Nephron progenitor cell (in vitro differentiated cells): ENCODE measurements at regions not wholly inside any gene's neighbourhood (a gene's known extent, or its start where the extent isn't known, plus 50 kb on each side); places are given as distances from the start of the nearest gene placed in this dataset.
"Not testable (repeated sequence)": the region's sequence is repeated elsewhere in the genome, so short reads cannot be mapped to it uniquely, and the experiment has no call there.

Experiments
- DNase-seq: peaks from one replicate; pipeline ENCODE4 v3.0.0; 2021
- H3K27ac Mint-ChIP-seq: 2 replicates; pipeline ENCODE4 v1.8.0; 2021; ENCODE audit warnings: mild to moderate bottlenecking, moderate library complexity, mixed read lengths
- H3K27me3 Mint-ChIP-seq: 2 replicates; pipeline ENCODE4 v1.8.0; 2021; ENCODE audit warnings: mild to moderate bottlenecking, low read depth, mixed read lengths; ENCODE audit not compliant: poor library complexity
- H3K36me3 Mint-ChIP-seq: 2 replicates; pipeline ENCODE4 v1.8.0; 2021; ENCODE audit warnings: low read depth, mixed read lengths
- H3K4me1 Mint-ChIP-seq: 2 replicates; pipeline ENCODE4 v1.8.0; 2021; ENCODE audit warnings: mixed read lengths
- H3K4me3 Mint-ChIP-seq: 2 replicates; pipeline ENCODE4 v1.8.0; 2021; ENCODE audit warnings: mild to moderate bottlenecking, moderate library complexity, mixed read lengths
- H3K9me3 Mint-ChIP-seq: 2 replicates; pipeline ENCODE4 v1.8.0; 2021; ENCODE audit warnings: mild to moderate bottlenecking, moderate library complexity, mixed read lengths
- TF ChIP-seq, protein P1 (sequence below): fragments of 200-600 bp; sonication (generic); IDR thresholded peaks from 2 replicates; pipeline ENCODE4 v1.5.0; 2021; ENCODE audit warnings: antibody characterized with exemption

DNA sequence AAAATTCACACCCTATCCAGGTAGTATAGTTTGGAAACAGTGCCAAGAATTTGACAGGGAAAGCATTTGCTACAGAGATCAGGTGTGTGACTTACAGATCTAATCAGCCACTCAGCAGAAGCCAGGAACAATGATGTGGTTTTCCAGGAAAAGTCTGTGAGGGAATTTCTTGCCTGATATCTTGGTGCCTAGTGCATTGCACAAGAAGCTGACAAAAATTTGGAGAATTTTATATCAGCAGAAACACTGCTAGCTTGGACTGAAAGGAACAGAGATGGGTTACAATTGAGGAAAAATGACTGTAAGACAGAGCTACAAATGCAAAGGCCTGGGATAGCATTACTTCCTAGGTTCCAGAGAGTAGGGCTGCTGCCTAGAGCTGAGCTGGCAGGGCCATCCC lies 658.1 kb upstream of the CHD1 start:
- Mint-ChIP-seq H3K9me3 (no peaks in the 10 kb centered on the region), H3K27ac (no peak overlapping the region), H3K36me3 (no peaks in the 10 kb centered on the region), H3K4me1 (no peaks in the 10 kb centered on the region), H3K4me3 (no peak overlapping the region), H3K27me3 (peaks cover 3% of the 10 kb centered on the region)
- TF ChIP-seq, protein P1, sequence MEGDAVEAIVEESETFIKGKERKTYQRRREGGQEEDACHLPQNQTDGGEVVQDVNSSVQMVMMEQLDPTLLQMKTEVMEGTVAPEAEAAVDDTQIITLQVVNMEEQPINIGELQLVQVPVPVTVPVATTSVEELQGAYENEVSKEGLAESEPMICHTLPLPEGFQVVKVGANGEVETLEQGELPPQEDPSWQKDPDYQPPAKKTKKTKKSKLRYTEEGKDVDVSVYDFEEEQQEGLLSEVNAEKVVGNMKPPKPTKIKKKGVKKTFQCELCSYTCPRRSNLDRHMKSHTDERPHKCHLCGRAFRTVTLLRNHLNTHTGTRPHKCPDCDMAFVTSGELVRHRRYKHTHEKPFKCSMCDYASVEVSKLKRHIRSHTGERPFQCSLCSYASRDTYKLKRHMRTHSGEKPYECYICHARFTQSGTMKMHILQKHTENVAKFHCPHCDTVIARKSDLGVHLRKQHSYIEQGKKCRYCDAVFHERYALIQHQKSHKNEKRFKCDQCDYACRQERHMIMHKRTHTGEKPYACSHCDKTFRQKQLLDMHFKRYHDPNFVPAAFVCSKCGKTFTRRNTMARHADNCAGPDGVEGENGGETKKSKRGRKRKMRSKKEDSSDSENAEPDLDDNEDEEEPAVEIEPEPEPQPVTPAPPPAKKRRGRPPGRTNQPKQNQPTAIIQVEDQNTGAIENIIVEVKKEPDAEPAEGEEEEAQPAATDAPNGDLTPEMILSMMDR, result no peak
- no peak for DNase-seq

DNA sequence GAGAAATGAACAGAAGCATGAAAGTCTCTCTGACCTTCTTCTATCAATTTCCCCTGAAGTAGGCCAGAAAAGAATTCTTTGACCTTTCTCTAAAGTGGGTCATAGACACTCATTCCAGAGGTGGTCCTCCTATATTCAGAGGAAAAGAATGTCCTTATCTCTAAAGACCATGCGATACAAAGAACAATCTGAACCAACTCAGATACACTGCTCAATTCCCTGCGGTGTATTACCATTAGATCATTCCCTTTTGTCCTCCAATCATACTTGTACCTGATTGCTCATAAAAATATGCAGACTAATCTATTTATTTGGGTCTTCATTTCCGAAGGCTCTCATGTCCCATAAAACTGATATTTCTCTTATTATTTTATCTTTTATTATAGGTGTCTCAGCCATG lies 652.4 kb upstream of the CHD1 start:
- H3K4me3 Mint-ChIP-seq, H3K36me3 Mint-ChIP-seq, H3K27ac Mint-ChIP-seq, H3K4me1 Mint-ChIP-seq, DNase-seq, H3K27me3 Mint-ChIP-seq, H3K9me3 Mint-ChIP-seq: not testable (repeated sequence)

DNA sequence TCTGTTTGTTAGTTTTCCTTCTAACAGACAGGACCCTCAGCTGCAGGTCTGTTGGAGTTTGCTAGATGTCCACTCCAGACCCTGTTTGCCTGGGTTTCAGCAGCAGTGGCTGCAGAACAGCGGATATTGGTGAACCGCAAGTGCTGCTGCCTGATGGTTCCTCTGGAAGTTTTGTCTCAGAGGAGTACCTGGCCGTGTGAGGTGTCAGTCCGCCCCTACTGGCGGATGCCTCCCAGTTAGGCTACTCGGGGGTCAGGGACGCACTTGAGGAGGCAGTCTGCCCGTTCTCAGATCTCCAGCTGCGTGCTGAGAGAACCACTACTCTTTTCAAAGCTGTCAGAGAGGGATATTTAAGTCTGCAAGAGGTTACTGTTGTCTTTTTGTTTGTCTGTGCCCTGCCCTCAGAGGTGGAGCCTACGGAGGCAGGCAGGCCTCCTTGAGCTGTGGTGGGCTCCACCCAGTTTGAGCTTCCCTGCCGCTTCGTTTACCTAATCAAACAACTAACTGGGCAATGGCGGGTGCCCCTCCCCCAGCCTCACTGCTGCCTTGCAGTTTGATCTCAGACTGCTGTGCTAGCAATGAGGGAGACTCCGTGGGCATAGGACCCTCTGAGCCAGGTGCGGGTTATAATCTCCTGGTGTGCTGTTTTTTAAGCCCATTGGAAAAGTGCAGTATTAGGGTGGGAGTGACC lies 634.3 kb upstream of the CHD1 start:
- not testable (repeated sequence) for H3K36me3 Mint-ChIP-seq, H3K4me3 Mint-ChIP-seq, H3K27ac Mint-ChIP-seq, H3K27me3 Mint-ChIP-seq, H3K4me1 Mint-ChIP-seq, DNase-seq
- H3K9me3 Mint-ChIP-seq, result peaks cover 43% of the 10 kb centered on the region

DNA sequence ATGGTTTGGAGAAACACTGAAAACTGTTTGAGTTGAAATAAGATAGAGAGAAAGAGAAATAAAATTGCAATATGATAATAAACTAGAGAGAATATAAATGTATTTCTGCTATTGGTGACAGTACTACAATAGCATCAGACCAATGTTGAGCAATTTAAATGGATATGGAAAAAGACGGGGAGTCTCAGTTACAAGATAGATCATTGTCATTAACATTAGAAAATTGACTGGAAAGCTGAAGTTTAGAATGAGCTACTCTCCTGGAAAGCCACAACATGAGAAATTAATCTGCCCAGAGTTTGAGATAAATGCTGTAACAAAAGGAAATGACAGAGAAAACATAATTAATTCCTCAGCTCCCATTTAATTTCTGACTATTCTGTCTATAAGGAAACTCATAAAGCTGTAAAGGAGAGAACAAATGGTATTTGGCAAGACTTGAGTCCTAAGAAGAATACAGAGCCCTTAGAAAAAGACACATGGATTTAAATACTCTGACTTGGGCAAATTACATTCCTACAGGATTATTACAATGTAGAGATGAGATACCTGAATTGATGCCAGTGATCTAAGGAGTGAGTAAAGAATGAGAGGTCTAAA lies 624.5 kb upstream of the CHD1 start:
- no peak for DNase-seq
- no peak overlapping the region for H3K4me3 Mint-ChIP-seq
- no peaks in the 10 kb centered on the region for H3K9me3 Mint-ChIP-seq
- no peaks in the 10 kb centered on the region for H3K4me1 Mint-ChIP-seq
- no peaks in the 10 kb centered on the region for H3K27me3 Mint-ChIP-seq
- no peaks in the 10 kb centered on the region for H3K36me3 Mint-ChIP-seq
- TF ChIP-seq, protein P1, result no peak
- no peak overlapping the region for H3K27ac Mint-ChIP-seq

DNA sequence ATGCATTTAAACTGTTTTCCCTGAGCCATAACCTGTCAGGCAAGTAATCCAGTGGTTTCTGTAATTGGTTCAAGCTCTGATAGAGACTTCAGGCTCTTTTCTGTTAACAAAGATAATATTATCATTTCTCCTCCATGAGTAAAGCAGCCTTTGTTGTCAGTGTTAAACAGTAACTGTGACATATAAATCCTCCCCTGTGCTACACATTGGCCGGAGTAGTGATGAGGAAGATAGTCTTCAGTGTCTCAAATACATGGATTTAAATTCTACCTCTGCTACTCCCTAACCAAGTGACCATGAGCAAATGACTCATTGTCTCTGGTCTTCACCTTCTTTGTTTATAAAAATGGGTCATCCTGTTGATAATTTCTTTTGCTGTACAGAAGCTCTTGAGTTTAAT lies 615.5 kb upstream of the CHD1 start:
- H3K9me3 Mint-ChIP-seq, result peaks cover 19% of the 10 kb centered on the region
- H3K4me3 Mint-ChIP-seq, result no peak overlapping the region
- DNase-seq, result no peak
- H3K27me3 Mint-ChIP-seq, result peaks cover 4% of the 10 kb centered on the region
- peaks cover 42% of the 10 kb centered on the region for H3K4me1 Mint-ChIP-seq
- TF ChIP-seq, protein P1, result no peak
- peaks cover 7% of the 10 kb centered on the region for H3K36me3 Mint-ChIP-seq
- H3K27ac Mint-ChIP-seq, result no peak overlapping the region

DNA sequence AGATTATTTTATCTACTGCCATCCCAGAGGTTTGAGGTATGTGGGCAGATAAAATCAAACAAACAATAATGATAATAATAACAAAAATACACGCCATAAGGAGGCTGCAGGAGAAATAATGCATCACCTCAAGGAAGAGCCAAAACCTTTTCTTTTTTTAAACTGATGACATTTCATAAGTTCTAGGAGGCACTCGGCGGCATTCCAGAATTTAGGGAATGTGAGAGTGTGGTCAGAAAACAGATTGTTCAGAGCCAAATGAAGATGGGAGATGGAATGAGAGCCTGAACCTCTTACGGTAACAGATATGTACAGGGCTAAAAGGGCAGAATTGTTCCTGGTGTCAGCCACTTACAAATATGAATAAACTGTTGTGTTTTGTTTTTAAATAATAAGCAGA lies 615.0 kb upstream of the CHD1 start:
- peaks cover 42% of the 10 kb centered on the region for H3K4me1 Mint-ChIP-seq
- peaks cover 4% of the 10 kb centered on the region for H3K27me3 Mint-ChIP-seq
- H3K4me3 Mint-ChIP-seq, result no peak overlapping the region
- H3K9me3 Mint-ChIP-seq, result peaks cover 19% of the 10 kb centered on the region
- H3K27ac Mint-ChIP-seq, result no peak overlapping the region
- TF ChIP-seq, protein P1, result no peak
- no peak for DNase-seq
- peaks cover 7% of the 10 kb centered on the region for H3K36me3 Mint-ChIP-seq

DNA sequence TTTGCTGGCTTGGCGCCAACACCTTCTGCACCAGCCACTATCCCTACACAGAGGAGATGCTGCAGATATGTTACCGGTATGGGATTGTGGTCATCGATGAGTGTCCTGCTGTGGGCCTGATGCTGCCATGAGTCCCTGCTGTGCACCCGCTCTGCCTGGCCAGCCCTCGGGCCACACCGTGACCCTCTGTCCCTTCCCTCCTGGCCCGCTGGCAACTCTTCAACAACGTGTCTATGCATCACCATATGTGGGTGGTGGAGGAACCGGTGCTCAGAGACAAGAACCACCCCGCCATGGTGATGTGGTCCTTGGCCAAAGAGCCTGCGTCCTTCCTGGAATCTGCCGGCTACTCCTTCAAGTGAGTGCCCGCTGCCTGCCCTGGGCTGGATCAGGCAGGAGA lies 605.4 kb upstream of the CHD1 start:
- H3K4me3 Mint-ChIP-seq, H3K27me3 Mint-ChIP-seq, DNase-seq, H3K4me1 Mint-ChIP-seq, H3K27ac Mint-ChIP-seq, H3K9me3 Mint-ChIP-seq, H3K36me3 Mint-ChIP-seq: not testable (repeated sequence)

DNA sequence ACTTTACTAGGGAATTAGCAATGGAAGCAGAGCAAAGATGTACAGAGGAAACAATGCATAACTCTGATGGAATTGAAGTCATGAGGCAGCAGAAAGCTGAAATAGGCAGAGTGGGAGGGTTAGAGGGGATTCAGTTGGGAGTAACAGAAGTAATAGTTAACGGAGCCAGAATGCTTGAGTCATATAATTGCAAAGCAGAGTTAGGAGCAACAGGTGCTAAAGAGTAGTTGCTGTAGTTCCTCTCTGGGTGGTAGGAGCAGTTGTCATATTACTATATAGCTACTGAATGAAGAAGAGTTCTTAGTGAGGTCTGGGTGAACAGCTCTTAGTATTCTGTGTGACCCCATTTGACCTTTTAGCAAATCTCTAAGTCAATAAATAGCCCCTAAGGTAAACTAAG lies 592.9 kb upstream of the CHD1 start:
- not testable (repeated sequence) for DNase-seq, H3K4me1 Mint-ChIP-seq, H3K4me3 Mint-ChIP-seq, H3K27ac Mint-ChIP-seq, H3K36me3 Mint-ChIP-seq, H3K27me3 Mint-ChIP-seq, H3K9me3 Mint-ChIP-seq

DNA sequence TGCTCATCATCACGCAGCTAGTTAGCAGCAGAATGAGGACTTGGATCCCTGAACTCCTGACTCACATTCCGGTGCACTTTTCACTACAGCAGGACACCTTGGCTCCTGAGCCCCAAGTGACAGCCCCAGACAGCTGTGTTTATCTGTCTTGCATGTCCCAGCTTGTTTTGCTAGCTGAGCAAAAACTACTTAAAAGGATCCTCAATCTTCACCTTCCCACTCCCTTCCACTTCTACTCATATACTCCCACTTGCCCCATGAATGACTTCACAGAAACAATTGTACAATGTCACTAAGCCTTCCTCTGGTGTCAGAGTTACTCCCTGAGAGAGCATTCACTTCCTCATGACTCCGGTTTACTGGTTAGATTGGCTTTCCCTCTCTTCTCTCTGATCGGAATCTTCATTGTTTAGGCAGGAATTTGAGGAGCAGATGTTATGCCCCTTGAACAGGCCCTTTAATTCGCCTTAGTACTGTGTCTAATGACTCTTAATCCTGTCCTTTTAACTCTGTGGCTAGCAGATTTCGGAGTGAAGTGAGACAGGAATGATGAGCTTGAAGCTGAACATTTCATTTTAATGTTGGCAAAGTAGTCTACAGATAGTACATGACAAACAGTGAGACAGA lies 587.2 kb upstream of the CHD1 start:
- H3K27ac Mint-ChIP-seq, result peak overlapping the region; percentile 99
- peak overlapping the region; percentile 16 for H3K4me3 Mint-ChIP-seq
- peaks cover 18% of the 10 kb centered on the region for H3K9me3 Mint-ChIP-seq
- not testable (repeated sequence) for H3K36me3 Mint-ChIP-seq, DNase-seq, H3K27me3 Mint-ChIP-seq
- H3K4me1 Mint-ChIP-seq, result peaks cover 20% of the 10 kb centered on the region

DNA sequence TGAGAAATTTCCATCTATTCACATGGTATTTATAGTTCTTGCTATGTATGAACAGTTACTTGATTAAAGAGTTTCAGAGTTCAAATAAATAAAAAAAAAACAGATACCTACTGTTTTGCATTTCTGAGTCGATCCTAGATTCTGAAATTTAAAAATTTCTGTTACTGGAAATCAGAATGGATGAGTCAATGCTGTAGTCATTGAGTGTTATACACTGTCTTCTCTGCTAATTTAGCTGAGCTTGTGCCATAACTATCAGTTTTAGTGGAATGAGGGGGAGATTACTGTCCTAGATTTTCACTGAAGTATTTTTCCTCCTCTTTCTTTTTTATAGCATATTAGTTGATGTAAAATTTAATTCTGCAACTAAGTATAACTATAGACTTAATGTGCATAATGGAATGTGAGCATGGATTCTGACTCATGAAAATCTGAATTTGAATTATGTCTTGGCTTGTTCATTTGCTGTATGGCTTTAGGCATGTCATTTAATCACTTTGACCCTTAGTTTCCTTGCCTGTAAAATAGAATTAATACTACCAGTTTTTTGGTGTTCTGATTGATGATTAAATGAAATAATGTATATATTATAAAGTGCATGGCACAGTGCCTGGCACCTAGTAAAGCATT lies 581.5 kb upstream of the CHD1 start:
- not testable (repeated sequence) for DNase-seq, H3K27ac Mint-ChIP-seq, H3K4me3 Mint-ChIP-seq, H3K4me1 Mint-ChIP-seq, H3K27me3 Mint-ChIP-seq, H3K36me3 Mint-ChIP-seq
- peaks cover 50% of the 10 kb centered on the region for H3K9me3 Mint-ChIP-seq
